Activated CD8-positive, alpha-beta memory T cell treated with anti-CD3 and anti-CD28 coated beads for 36 hours (primary cell): ENCODE measurements at regions not wholly inside any gene's neighbourhood (a gene's known extent, or its start where the extent isn't known, plus 50 kb on each side); places are given as distances from the start of the nearest gene placed in this dataset.

Source experiments
- CTCF ChIA-PET: fragments of 350-600 bp; sonication (Branson Sonifier 250); formaldehyde crosslinking; loops from one replicate; lab custom pipeline; 2021; ENCODE audit warnings: antibody characterized with exemption; lab: Charles Lee
- POLR2A ChIA-PET: fragments of 350-600 bp; sonication (Branson Sonifier 250); formaldehyde crosslinking; loops from one replicate; lab custom pipeline; 2021; ENCODE audit warnings: antibody characterized with exemption; lab: Charles Lee

DNA sequence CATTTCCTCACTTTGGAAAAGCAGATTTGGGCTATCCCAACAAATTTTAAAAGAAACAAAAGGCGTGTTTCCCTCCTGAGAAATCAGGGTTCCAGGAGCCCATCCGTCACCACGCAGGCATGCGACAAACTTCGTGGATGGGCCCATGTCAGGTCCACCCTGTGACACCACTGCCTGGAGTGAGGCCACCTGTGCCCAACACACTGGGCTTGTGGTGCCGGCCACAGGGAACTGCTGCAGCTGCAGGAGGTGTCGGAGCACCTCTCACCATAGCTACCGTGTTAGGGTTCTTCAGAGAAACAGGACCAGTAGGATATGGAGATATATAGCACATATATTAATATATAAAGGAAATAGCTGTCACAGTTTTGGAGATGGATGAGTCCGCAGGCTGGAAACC lies 53.0 kb upstream of the BCL11B start:
- ChIA-PET POLR2A (no interaction called here), CTCF (no interaction called here)

DNA sequence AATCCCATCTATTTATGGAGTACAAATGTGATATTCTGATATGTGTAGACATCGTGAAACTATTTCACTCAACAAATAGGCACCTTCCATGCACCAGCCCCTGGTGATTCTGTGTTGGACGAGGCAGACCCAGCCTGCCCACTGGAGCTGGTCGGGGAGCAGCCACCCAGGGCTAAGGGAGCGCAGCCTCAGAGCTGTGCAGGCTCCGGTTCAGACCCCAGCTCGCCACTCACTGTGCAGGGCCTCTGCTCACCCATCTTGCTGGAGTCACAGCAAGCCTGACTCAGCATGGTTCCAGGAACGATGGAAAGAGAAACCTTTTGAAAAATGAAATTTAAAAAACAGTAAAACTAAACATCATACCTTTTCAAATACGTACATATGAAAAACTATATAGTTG lies 52.3 kb upstream of the BCL11B start:
- ChIA-PET POLR2A (no interaction called here), CTCF (no interaction called here)

GRCh38 chr14:99323603-99324185 lies 51.7 kb upstream of the BCL11B start:
- ChIA-PET POLR2A (no interaction called here), CTCF (no interaction called here)

DNA sequence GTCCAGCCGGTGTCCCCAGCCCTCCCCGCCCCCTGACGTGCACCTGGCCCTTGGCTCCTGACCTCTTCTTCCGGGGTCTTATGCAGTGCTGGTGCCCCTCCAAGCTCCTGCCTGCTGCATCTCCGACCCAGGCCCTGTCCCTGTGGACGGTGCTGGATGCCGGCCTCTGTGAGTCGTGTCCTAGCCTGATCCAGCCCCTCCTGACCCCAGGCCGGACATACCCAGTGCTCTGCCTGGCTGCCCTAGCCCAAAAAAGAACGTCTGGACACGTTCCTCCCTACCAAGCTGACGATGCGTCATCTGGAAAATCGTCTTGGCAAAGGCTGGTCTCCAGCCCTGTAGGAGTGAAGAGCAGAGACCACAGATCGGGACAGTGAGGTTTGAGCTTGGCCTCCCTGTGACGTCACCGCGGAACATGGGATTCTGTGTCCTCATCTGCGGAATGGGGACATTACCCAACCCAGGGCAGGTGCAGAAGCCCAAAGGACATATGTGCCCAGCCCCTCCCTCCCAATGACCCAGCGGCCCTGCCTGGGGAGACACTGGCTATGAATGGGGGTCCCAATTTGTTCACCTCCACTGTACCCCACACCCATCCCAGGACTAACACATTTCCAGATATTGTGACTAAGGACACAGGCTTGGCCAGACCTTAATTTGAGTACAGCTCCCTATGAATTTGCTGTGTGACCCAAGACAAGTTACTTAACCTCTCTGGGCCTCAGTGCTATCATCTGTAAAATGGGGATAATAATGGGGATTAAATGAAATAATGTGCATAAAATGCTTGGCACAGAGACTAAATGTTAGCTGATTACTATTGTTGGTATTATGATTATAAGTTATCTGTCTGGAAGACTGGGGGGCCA lies 51.0 kb upstream of the BCL11B start:
- ChIA-PET CTCF (no interaction called here), POLR2A (no interaction called here)

GRCh38 chr14:99321955-99322730 lies 50.1 kb upstream of the BCL11B start:
- ChIA-PET POLR2A (no interaction called here), CTCF (no interaction called here)
